Testis (tissue), 2 donors: ENCODE measurements at regions not wholly inside any gene's neighbourhood (a gene's known extent, or its start where the extent isn't known, plus 50 kb on each side); places are given as distances from the start of the nearest gene placed in this dataset.

Source experiments
- POLR2A ChIP-seq: fragments of 450-650 bp; IDR thresholded peaks from one replicate; pipeline ENCODE4 v1.6.1; 2017; ENCODE audit warnings: antibody characterized with exemption, mild to moderate bottlenecking, moderate library complexity
- TF ChIP-seq, protein P1 (sequence below), 3 experiments: fragments of 450-650 bp in 2 of 3; fragments of 200-600 bp in 1 of 3; sonication (generic) in 1 of 3; IDR thresholded peaks; one replicate each; pipeline ENCODE4 v1.5.1; 2016 to 2019; ENCODE audit warnings: antibody characterized with exemption in 3 of 3, mild to moderate bottlenecking in 2 of 3, moderate library complexity in 1 of 3

DNA sequence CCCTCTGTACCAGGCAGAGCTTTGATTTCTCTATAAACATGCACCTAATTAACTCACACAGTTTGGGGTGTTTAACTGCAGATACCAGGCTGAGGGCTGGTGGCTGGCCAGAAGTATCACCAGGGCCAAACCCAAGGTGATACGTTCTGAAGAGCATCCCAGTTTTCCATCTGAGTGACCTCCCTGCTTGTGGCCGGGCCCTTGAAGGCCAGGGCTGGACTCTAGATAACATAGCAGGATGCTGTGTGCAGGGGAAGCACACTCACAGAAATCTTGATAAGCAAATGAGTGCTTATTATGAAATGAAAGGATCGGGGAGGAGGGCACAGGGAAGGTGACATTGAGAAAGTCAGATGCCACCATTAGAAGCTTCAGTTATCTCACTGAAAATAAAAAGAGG lies 582.4 kb downstream of the BRINP1 start:
- TF ChIP-seq, protein P1, sequence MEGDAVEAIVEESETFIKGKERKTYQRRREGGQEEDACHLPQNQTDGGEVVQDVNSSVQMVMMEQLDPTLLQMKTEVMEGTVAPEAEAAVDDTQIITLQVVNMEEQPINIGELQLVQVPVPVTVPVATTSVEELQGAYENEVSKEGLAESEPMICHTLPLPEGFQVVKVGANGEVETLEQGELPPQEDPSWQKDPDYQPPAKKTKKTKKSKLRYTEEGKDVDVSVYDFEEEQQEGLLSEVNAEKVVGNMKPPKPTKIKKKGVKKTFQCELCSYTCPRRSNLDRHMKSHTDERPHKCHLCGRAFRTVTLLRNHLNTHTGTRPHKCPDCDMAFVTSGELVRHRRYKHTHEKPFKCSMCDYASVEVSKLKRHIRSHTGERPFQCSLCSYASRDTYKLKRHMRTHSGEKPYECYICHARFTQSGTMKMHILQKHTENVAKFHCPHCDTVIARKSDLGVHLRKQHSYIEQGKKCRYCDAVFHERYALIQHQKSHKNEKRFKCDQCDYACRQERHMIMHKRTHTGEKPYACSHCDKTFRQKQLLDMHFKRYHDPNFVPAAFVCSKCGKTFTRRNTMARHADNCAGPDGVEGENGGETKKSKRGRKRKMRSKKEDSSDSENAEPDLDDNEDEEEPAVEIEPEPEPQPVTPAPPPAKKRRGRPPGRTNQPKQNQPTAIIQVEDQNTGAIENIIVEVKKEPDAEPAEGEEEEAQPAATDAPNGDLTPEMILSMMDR (IDR thresholded peaks at IDR 0.05): no peak
- TF ChIP-seq POLR2A: no peak
